BLaER1 (cell line): ENCODE measurements at regions not wholly inside any gene's neighbourhood (a gene's known extent, or its start where the extent isn't known, plus 50 kb on each side); places are given as distances from the start of the nearest gene placed in this dataset.
"Not testable (repeated sequence)": the region's sequence is repeated elsewhere in the genome, so short reads cannot be mapped to it uniquely, and the experiment has no call there.

ENCODE experiments used
- H3K27ac ChIP-seq: shearing (Covaris generic); formaldehyde crosslinking; 2 replicates; pipeline ENCODE4 v1.8.1; 2022
- H3K27me3 ChIP-seq: shearing (Covaris generic); formaldehyde crosslinking; 2 replicates; pipeline ENCODE4 v1.8.1; 2022
- H3K36me3 ChIP-seq: shearing (Covaris generic); formaldehyde crosslinking; 2 replicates; pipeline ENCODE4 v1.8.1; 2022
- H3K4me1 ChIP-seq: shearing (Covaris generic); formaldehyde crosslinking; 2 replicates; pipeline ENCODE4 v1.8.1; 2022
- H3K4me2 ChIP-seq: shearing (Covaris generic); formaldehyde crosslinking; 2 replicates; pipeline ENCODE4 v1.8.1; 2022
- H3K4me3 ChIP-seq: shearing (Covaris generic); formaldehyde crosslinking; 2 replicates; pipeline ENCODE4 v1.8.1; 2022
- H3K9ac ChIP-seq: shearing (Covaris generic); formaldehyde crosslinking; 2 replicates; pipeline ENCODE4 v1.8.1; 2022
- H3K9me3 ChIP-seq: shearing (Covaris generic); formaldehyde crosslinking; 2 replicates; pipeline ENCODE4 v1.8.1; 2022
- H4K20me1 ChIP-seq: shearing (Covaris generic); formaldehyde crosslinking; 2 replicates; pipeline ENCODE4 v1.8.1; 2022
- Cebpa-rat ChIP-seq: shearing (Covaris generic); IDR thresholded peaks from 2 replicates; pipeline ENCODE4 v1.8.1; 2022

- no peak overlapping the region for H3K4me2 ChIP-seq
- H3K27me3 ChIP-seq: no peaks in the 10 kb centered on the region
- H3K4me1 ChIP-seq: no peaks in the 10 kb centered on the region
- no peaks in the 10 kb centered on the region for H3K36me3 ChIP-seq
- no peaks in the 10 kb centered on the region for H3K9me3 ChIP-seq
- H3K27ac ChIP-seq: no peak overlapping the region
- H3K4me3 ChIP-seq: no peak overlapping the region
- no peak for TF ChIP-seq Cebpa-rat
- no peak overlapping the region for H3K9ac ChIP-seq
- no peaks in the 10 kb centered on the region for H4K20me1 ChIP-seq
Observed at GRCh38 chr13:87244256-87244890, 426.8 kb upstream of the SLITRK5 start.

- H3K36me3 ChIP-seq, H3K4me1 ChIP-seq, H3K27ac ChIP-seq, H3K4me2 ChIP-seq, H3K27me3 ChIP-seq, H3K9ac ChIP-seq, H4K20me1 ChIP-seq, H3K4me3 ChIP-seq, H3K9me3 ChIP-seq: not testable (repeated sequence)
Observed at GRCh38 chr13:87249847-87250246, 421.3 kb upstream of the SLITRK5 start.

- no peak overlapping the region for H3K9ac ChIP-seq
- no peak overlapping the region for H3K4me2 ChIP-seq
- no peaks in the 10 kb centered on the region for H3K4me1 ChIP-seq
- 0 out of 2 replicates have a peak, but pooled peaks cover 3% of the 10 kb centered on the region for H3K9me3 ChIP-seq
- no peaks in the 10 kb centered on the region for H3K36me3 ChIP-seq
- no peak overlapping the region for H3K4me3 ChIP-seq
- TF ChIP-seq Cebpa-rat: no peak
- H3K27ac ChIP-seq: no peak overlapping the region
- no peaks in the 10 kb centered on the region for H3K27me3 ChIP-seq
- H4K20me1 ChIP-seq: no peaks in the 10 kb centered on the region
Observed at GRCh38 chr13:87255394-87255793, 415.8 kb upstream of the SLITRK5 start.

GRCh38 chr13:87259479-87260083 lies 411.6 kb upstream of the SLITRK5 start:
- H3K9me3 ChIP-seq: 0 out of 2 replicates have a peak, but pooled peaks cover 3% of the 10 kb centered on the region
- no peak overlapping the region for H3K27ac ChIP-seq
- H3K9ac ChIP-seq: no peak overlapping the region
- no peaks in the 10 kb centered on the region for H3K27me3 ChIP-seq
- H3K4me1 ChIP-seq: no peaks in the 10 kb centered on the region
- no peak overlapping the region for H3K4me2 ChIP-seq
- no peaks in the 10 kb centered on the region for H4K20me1 ChIP-seq
- H3K4me3 ChIP-seq: no peak overlapping the region
- TF ChIP-seq Cebpa-rat: no peak
- H3K36me3 ChIP-seq: no peaks in the 10 kb centered on the region

GRCh38 chr13:87274209-87274819 lies 396.9 kb upstream of the SLITRK5 start:
- Histone ChIP-seq H3K27me3 (no peaks in the 10 kb centered on the region), H3K4me1 (no peaks in the 10 kb centered on the region), H3K9me3 (no peaks in the 10 kb centered on the region), H3K9ac (no peak overlapping the region), H3K27ac (no peak overlapping the region), H4K20me1 (no peaks in the 10 kb centered on the region), H3K4me3 (no peak overlapping the region), H3K36me3 (no peaks in the 10 kb centered on the region), H3K4me2 (no peak overlapping the region)
- TF ChIP-seq Cebpa-rat: no peak

GRCh38 chr13:87280139-87280538 lies 391.0 kb upstream of the SLITRK5 start:
- Histone ChIP-seq H3K4me3 (no peak overlapping the region), H3K27ac (no peak overlapping the region), H3K27me3 (no peaks in the 10 kb centered on the region), H4K20me1 (no peaks in the 10 kb centered on the region), H3K4me2 (no peak overlapping the region), H3K36me3 (no peaks in the 10 kb centered on the region), H3K4me1 (no peaks in the 10 kb centered on the region), H3K9ac (no peak overlapping the region), H3K9me3 (no peaks in the 10 kb centered on the region)
- TF ChIP-seq Cebpa-rat: no peak

- Histone ChIP-seq H3K9me3 (no peaks in the 10 kb centered on the region), H3K27me3 (no peaks in the 10 kb centered on the region), H4K20me1 (no peaks in the 10 kb centered on the region), H3K9ac (no peak overlapping the region), H3K4me1 (no peaks in the 10 kb centered on the region), H3K4me3 (no peak overlapping the region), H3K36me3 (no peaks in the 10 kb centered on the region), H3K4me2 (no peak overlapping the region), H3K27ac (no peak overlapping the region)
- TF ChIP-seq Cebpa-rat: no peak
Observed at GRCh38 chr13:87287721-87288120, 383.4 kb upstream of the SLITRK5 start.

GRCh38 chr13:87295636-87296035 lies 375.5 kb upstream of the SLITRK5 start:
- no peaks in the 10 kb centered on the region for H3K27me3 ChIP-seq
- no peak overlapping the region for H3K9ac ChIP-seq
- no peaks in the 10 kb centered on the region for H3K4me1 ChIP-seq
- no peak overlapping the region for H3K4me3 ChIP-seq
- H3K9me3 ChIP-seq: no peaks in the 10 kb centered on the region
- no peak overlapping the region for H3K27ac ChIP-seq
- no peak for TF ChIP-seq Cebpa-rat
- no peaks in the 10 kb centered on the region for H4K20me1 ChIP-seq
- H3K36me3 ChIP-seq: no peaks in the 10 kb centered on the region
- no peak overlapping the region for H3K4me2 ChIP-seq

- H3K4me3 ChIP-seq: no peak overlapping the region
- H3K27ac ChIP-seq: no peak overlapping the region
- no peaks in the 10 kb centered on the region for H3K27me3 ChIP-seq
- H4K20me1 ChIP-seq: no peaks in the 10 kb centered on the region
- H3K4me2 ChIP-seq: no peak overlapping the region
- H3K9me3 ChIP-seq: no peaks in the 10 kb centered on the region
- H3K9ac ChIP-seq: no peak overlapping the region
- H3K36me3 ChIP-seq: no peaks in the 10 kb centered on the region
- no peaks in the 10 kb centered on the region for H3K4me1 ChIP-seq
- no peak for TF ChIP-seq Cebpa-rat
Observed at GRCh38 chr13:87302034-87302433, 369.1 kb upstream of the SLITRK5 start.

- Histone ChIP-seq H3K4me1 (no peaks in the 10 kb centered on the region), H3K9ac (no peak overlapping the region), H3K9me3 (no peaks in the 10 kb centered on the region), H3K4me3 (no peak overlapping the region), H3K4me2 (no peak overlapping the region), H3K27me3 (no peaks in the 10 kb centered on the region), H3K36me3 (no peaks in the 10 kb centered on the region), H3K27ac (no peak overlapping the region), H4K20me1 (no peaks in the 10 kb centered on the region)
- no peak for TF ChIP-seq Cebpa-rat
Observed at GRCh38 chr13:87302931-87303330, 368.2 kb upstream of the SLITRK5 start.
